GM18858 (cell line): ENCODE measurements at regions not wholly inside any gene's neighbourhood (a gene's known extent, or its start where the extent isn't known, plus 50 kb on each side); places are given as distances from the start of the nearest gene placed in this dataset.
"Not testable (repeated sequence)": the region's sequence is repeated elsewhere in the genome, so short reads cannot be mapped to it uniquely, and the experiment has no call there.

Experiments
- ATAC-seq: cut with Tn5 transposase; IDR thresholded peaks from one replicate; pipeline ENCODE4 v1.9.1; 2021; ENCODE audit not compliant: unreplicated experiment

- not testable (repeated sequence) for ATAC-seq
Measured at GRCh38 chr21:7828260-7828659, 2693.1 kb upstream of the TPTE start.

- not testable (repeated sequence) for ATAC-seq
Measured at GRCh38 chr21:7829411-7829810, 2692.0 kb upstream of the TPTE start.

GRCh38 chr21:7837315-7837714 lies 2684.1 kb upstream of the TPTE start:
- ATAC-seq, result not testable (repeated sequence)

- not testable (repeated sequence) for ATAC-seq
Measured at GRCh38 chr21:7853426-7853825, 2668.0 kb upstream of the TPTE start.

- ATAC-seq, result not testable (repeated sequence)
Measured at GRCh38 chr21:7853836-7854235, 2667.5 kb upstream of the TPTE start.
